ENCODE measurements at regions not wholly inside any gene's neighbourhood (a gene's known extent, or its start where the extent isn't known, plus 50 kb on each side); places are given as distances from the start of the nearest gene placed in this dataset.
A peak's percentile ranks its signal among the peaks of the same experiment; 100 is the strongest.
"Not testable (repeated sequence)": the region's sequence is repeated elsewhere in the genome, so short reads cannot be mapped to it uniquely, and the experiment has no call there.

DNA sequence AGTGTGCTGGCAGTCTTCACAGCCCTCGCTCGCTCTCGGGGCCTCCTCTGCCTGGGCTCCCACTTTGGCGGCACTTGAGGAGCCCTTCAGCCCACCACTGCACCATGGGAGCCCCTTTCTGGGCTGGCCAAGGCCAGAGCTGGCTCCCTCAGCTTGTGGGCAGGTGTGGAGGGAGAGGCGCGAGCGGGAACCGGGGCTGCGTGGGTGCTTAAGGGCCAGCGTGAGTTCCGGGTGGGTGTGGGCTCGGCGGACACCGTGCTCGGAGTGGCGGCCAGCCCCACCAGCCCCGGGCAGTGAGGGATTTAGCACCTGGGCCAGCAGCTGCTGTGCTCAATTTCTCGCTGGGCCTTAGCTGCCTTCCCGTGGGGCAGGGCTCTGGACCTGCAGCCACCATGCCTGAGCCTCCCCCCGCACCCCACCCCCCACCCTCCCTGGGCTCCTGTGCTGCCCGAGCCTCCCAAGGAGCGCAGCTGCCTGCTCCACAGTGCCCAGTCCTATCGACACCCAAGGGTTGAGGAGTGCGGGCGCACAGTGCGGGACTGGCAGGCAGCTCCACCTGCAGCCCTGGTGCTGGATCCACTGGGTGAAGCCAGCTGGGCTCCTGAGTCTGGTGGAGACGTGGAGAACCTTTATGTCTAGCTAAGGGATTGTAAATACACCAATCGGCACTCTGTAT is 684.4 kb upstream of the GOLIM4 start:
- not testable (repeated sequence) for DNase-seq (ENCODE audit: low spot score)

DNA sequence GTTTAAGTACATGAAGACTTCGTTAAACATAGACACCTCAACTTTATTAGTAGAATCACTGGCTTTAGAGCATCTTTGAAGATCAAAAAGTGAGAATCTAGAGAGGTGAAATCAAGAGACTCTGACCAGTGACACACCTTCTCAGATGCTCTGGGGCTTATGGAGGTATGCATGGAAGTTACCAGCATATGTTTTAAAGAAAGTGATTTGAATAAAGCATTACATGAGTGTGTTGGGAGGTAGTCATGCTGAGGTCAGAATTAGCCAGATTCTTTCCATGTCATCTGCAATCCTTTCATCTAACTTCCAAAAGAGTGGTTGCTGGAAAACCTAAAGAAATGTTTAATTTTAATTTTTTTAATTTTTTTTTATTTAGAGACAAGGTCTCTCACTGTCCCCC is 658.0 kb upstream of the GOLIM4 start:
- no peak for DNase-seq (ENCODE audit: low spot score)

DNA sequence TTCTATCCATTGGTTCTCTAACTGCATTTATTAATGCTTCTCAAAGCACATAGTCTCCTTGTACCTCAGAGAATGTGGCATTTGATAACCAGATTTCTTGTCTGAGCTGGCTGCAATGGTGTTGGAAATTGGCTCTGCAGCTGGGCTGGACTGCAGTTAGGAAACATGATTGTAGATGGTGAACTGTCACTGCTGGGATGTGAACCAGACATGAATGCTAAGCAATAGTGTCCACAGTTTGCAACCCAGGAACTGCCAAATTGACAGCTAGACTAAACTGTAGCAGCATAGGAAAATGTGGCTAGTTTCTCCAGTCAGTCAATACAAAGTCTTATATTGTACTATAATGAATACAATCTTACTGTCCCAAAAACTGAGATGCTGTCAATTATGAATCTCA is 656.6 kb upstream of the GOLIM4 start:
- DNase-seq (ENCODE audit: low spot score) = no peak

DNA sequence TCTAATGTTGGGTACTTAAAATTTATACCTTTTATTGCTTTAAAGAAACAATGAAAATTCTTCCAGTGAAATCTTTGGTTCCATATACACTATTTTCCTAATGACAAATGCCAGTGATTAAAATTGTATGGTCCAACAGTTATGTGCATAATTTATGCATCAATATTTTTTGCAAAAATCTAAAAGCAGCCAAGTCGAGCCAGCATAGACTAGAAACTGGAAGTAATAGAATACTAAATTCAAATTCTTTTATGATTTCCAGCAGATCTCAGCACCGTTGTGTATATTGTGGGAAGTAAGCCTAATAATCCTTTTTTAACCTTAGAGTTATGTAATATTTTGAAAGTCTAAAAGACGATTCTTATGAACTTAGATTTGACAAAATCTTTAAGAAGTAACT is 652.0 kb upstream of the GOLIM4 start:
- no peak for DNase-seq (ENCODE audit: low spot score)

DNA sequence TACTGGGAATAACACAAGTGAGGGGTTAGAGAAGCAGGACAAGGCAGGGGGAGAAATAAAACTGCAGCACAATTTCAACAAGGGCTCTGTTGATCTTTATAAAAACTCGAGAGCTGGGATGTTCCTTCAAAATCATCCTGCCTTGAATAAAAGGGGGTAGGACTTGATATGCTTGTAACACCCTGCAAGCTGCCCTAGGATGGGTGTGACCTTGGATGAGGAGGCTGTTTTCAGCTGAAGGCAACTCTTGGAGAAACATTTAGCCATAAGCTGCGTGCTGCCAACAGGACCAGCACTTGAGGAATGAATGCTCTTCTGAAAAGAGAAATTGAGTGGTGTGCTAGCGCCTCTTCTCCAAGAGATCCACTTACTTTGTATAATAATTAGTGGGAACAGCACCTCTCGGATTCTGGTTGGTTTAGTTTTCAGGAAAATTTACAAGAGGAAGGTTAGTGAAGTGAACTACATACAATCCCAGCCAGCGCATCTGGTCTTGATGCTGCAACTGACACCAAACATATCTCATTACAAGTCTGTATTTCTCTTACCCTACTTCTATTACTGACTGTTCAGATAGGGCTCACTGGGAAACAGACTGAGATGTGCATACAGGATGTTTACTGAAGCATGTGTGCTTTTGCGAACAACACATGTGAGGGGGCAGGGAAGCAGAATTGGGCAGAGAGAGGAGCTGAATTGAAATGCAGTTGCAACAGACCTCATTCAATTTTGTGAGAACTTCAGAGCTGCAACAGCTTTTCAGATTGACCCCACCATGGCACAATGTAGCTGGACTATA is 643.0 kb upstream of the GOLIM4 start:
- DNase-seq (ENCODE audit: low spot score) = no peak

DNA sequence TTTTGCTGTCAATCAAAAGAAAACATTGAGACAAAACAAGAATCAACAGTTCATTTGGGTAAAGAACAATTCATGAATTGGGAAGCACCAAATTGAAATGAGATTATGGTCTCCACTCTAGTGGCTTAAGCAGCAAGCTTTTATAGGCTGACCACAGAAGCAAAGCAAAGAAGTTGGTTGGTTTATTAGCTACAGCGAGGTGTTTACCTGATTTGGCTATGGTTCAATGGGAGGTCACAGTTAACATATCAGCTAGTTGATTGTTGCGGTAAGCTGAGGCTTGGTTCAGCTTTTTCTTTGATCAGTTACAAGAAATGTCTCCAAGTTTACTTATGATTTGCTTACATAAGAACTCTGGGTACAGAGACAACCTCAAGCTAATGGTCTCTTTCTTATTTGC is 640.5 kb upstream of the GOLIM4 start:
- no peak for DNase-seq (ENCODE audit: low spot score)

DNA sequence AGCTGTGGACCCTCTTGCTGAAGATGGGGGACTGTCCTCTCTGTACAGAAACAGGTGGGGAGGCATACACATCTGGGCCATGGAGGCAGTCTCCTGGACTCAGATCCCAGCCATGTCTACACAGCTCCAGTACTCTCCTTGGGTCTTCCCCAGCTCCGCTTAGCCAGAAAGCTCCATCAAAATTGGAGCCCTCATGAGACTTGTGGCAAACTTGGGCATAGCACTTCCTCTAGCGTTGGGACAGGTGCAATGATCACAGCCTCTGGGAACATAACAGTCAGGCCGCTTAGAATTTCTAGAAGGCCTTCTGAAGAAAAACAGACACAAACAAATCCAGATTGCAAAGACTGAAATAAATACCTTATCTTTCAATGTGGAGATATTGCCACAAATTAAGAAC is 634.3 kb upstream of the GOLIM4 start:
- no peak for DNase-seq (ENCODE audit: low spot score)

DNA sequence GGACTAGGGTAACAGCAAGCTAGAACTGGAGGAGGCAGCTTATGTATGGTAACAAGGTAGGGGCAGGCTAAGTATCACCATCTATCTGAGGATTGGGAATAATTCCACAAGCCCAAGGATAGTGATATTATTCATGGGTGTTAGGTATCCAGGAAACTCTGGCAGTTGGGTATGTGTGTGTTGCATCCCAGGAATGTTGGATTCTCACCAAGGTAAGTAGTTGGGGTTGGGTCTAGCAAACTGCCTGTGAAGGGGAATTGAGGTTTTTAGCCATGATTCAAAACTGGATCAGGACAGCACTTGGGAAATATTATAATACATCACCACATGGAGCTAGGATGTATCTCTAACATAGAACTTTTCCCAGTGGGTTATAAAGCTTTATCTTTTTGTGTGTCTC is 626.4 kb upstream of the GOLIM4 start:
- no peak for DNase-seq (ENCODE audit: low spot score)

DNA sequence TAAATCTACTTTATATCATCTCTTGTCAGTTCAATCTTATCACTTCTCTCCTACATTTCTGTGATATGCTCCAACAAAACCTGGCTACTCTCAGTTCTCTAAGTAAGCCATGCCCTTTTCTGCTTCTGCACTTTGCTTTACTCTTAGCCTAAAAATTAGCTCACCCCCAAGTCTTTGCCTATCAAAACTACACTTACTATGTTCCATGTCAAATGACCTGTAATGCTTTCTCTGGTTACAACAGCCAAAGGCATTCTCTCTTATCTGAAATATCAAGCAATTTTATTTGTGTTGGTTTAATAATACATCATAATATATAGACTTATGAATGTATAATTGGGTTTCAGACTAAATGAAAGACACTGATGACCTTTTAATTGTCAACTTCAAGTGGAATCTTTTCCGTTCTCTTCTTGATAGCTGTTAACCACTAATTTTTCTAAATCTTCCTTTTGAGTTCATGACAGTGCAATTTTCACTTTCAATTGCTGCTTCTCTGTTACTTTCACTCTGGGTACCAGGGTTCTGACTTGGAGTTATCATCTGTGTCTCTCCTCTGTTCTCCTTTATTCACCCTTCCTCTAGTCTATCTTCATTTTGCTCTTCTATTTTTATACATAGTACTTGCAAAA is 619.0 kb upstream of the GOLIM4 start:
- no peak for DNase-seq (ENCODE audit: low spot score)

DNA sequence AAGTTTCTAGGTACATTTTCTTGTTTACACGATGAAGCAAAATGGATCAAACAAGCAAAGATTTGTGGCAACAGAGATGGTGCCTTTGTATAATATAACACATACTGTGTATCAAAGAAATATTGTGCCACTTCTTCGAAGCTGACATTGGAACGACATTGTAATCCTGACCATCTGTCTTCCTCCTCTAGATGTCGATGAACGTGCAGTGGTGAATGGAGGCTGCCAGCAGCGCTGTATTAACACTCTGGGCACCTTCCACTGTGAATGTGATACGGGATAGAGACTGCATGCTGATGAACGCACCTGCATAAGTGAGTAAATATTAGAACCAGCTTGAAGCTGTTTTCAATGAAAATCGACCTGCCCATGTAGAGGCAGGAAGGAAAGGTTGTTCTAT is 613.3 kb upstream of the GOLIM4 start:
- no peak for DNase-seq (ENCODE audit: low spot score)

DNA sequence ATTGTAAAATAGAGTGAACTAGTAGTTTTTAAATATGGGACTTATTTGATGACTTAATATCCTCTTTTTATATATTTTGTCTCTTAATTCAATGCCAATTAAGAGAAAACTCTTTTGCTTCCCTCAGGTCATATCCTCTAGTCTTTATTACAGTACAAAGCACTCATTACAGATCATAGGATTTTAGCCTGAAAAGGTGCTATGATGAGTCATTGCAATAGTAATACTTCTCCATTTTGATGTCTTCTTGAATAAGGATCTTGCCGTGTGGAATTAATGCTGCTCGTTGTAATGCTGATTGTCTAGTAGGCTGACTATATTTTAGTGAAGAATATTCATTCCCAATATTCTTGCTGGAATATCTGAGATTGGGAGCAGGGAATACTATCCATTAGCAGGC is 612.2 kb upstream of the GOLIM4 start:
- no peak for DNase-seq (ENCODE audit: low spot score)

DNA sequence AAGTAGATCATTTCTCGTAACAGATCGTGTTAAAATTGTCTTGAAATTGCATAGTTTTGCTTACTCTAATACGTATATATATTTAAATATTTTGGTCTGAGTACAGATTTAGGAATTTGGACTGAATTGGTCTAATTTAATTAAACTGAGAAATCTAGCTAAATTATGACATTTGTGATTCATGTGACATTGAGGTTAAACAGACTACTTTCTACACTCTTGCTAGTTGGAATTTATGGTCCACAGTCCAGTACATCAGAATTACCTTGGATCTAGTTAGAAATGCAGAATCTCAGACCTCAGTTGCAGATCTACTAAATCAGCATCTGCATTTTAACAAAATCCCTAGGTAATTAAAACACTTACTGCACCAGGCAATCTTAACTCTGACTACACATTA is 609.7 kb upstream of the GOLIM4 start:
- no peak for DNase-seq (ENCODE audit: low spot score)

DNA sequence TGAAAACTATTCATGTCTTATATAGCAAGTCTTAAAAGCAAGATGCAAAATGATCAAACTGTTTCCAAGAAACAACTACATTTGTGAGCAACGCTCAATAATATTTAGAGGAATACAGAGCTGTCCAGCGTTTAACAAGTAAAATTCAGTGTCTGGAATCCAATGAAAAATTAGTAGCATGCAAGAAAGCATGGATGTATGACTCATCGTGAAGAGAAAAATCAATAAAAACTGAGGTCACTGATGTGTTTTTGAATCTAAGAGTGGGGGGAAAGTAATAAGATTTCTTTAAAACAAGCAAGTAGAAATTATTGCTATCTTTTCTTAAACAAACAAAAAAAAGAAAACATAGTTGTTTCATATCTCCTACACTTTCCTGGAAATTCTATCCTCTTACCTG is 600.3 kb upstream of the GOLIM4 start:
- DNase-seq (ENCODE audit: low spot score) = no peak

DNA sequence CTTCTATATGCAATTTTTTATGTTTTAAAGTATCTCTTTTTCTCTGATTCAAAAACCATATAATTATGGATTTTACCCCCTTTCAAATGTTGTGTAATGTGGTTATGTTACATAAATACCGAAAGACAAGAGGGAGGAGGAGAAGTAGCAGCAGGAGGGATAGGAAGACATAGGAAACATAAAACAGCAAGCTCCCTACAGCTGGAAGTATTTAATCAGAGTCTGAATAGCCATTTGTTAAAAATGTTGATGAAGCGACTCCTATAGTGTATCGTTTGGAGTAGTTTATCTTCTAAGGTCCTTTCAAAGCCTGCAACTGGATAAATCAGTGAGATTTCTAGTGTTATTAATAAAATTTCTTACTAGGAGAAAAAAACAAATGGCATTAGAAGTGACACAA is 598.1 kb upstream of the GOLIM4 start:
- no peak for DNase-seq (ENCODE audit: low spot score)

DNA sequence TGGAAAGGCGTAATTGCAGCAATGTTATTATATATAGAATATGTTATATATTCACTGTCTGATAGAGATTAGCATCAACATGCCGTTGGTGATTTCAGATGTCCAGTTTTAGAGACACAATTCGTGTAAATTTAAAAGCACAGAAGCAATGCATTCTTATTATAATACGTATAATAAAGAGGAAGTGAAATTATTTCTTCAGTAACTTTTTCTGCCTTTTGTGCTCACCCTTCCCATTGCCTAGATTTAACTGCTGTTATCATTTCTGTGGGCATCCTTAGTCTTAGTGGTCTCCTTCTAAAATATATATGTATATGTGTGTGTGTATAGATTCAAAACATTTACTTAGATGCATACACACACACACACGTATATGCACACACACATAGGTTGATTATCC is 592.5 kb upstream of the GOLIM4 start:
- no peak for DNase-seq (ENCODE audit: low spot score)

DNA sequence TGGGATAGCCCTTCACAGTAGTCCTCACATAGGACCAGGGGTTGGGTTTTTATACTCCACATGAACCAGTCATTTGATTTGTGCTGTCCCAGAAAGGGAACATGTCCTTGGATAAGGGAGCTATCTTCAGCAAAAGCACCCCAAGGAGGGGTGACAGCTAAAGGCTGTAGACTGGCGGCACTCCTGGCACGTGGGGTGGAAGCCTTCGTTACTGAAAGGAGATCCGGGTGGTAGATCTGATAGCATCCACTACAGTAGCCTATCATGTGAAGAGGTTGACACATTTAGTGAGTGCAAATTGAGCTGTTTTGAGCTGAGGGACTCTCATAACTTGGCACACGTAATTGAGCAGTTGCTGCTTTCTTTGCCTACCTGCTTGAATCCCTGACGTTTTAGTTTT is 588.8 kb upstream of the GOLIM4 start:
- DNase-seq (ENCODE audit: low spot score) = no peak

DNA sequence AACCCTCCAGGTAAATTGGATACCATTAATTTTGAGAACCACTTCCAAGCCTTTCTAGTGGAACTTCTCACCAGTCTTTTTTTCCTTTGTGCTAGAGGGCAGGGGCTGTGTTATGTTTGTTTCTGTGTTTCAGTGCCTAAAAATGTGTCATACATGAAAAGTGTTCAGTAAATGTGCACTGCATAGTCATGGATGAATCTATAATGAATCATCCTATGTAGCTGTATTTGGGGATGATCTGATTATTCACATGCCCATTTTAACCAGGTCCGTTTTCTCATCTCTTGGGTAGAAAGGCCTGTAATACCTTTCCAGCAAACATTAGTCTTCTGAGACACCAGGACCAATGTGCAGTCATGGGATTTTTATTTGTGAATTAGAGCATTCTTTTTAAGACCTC is 583.0 kb upstream of the GOLIM4 start:
- DNase-seq (ENCODE audit: low spot score) = no peak

DNA sequence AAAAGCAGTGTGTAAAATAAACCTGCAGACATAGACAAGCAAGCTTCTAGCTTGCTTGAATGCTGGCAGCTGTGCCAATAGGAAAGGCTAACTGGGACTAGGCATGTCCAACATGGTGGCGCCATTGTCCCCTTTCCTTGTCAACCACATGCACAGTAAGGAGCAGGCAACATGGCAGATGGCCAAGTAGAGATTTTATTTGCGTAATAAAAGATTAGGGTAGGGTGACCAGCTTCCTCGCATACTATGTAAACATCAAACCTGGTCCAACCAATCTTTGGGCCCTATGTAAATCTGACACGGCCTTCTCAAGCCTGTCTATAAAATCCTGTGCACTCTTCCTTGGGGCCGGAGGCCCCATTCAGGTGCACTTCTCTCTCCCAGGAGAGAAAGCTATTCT is 575.4 kb upstream of the GOLIM4 start:
- peak; percentile 78 for DNase-seq (ENCODE audit: low spot score)

DNA sequence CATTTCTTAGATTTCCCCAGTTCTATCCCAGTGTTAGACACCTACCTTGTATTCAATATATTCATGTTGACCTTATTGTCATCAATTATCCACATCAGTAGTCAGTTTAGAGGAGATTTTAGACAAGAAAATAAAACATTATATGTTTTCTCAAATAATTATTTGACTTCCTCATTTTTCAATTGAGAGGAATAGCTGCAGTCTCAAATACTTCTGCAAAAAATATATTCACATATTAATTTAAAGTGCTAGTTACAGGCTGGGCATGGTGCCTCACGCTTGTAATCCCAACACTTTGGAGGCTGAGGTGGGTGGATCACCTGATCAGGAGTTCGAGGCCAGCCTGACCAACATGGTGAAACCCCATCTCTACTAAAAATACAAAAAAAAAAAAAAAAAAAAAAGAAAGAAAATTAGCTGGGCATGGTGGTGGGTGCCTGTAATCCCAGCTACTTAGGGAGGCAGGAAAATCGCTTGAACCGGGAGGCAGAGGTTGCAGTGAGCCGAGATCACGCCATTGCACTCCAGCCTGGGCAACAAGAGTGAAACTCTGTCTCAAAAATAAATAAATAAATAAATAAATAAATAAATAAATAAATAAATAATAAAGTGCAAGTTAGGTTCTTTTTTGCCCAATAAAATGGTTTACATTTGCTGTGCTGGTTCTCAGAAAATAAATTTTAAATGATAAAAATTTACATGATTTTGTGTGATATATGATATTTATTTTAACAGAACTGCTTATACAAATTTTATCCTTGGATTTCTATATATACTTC is 565.3 kb upstream of the GOLIM4 start:
- not testable (repeated sequence) for DNase-seq (ENCODE audit: low spot score)

DNA sequence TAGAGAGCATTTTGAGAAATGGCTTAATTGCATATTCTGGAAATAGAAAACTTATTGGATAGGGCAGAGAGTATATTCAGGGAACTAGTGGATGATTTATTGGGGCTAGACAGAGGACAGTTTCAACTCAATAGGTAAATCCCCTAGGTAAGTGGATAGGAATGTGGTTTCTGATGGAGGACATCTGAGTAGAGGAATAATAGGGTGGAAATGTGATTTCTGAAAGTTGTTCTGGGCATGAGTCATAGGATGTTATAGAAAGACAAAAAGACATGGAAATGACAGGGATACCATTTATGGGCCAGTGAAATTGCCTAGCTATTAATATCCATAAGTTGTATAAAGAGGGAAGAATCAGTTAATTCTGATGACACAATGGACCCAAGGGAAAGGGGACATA is 563.3 kb upstream of the GOLIM4 start:
- DNase-seq (ENCODE audit: low spot score) = no peak

DNA sequence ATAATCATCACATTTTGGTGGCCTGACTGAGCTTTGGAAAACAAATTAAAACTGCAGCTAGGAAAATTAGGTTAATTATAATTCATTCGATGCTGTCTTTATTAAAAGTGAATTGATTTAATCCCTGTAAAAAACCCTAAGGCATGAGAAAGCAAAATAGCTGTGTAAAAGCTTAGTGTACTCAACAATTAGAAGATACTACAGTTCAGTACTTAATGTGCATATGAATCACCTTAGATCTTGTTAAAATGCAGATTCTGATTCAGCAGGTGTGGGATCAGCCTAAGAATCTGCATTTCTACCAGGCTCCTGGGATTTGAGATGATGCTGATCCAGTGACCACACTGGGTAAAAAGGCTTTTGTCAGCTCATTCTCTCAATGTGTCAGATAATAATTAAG is 559.9 kb upstream of the GOLIM4 start:
- DNase-seq (ENCODE audit: low spot score) = no peak

DNA sequence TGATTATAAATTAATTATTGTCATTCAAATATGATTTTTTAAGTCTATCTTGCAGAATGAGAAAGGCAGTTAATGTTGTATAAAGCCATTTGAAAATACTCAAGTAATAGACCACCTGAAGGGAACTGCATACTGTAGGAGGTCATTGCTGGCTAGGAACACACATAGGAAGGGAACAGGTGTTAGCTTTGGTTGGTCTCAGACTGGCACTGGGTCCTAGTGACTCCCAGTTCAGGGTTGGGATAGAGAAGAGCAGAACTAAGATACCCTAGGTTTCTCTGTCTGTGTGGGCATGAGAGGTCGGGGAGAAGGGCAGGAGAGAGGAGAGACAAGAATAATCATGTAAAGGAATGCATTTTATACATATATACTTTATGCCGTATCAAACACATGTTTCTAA is 559.0 kb upstream of the GOLIM4 start:
- DNase-seq (ENCODE audit: low spot score) = no peak

Measured in H4 (cell line).